ENCODE measurements at regions not wholly inside any gene's neighbourhood (a gene's known extent, or its start where the extent isn't known, plus 50 kb on each side); places are given as distances from the start of the nearest gene placed in this dataset.

GRCh38 chr9:7375013-7375511 lies 424.5 kb downstream of the DMAC1 start:
- TF ChIP-seq CTCF (IDR thresholded peaks at IDR 0.05), result no peak
- TF ChIP-seq POLR2A (IDR thresholded peaks at IDR 0.05), result no peak
